ENCODE measurements at regions not wholly inside any gene's neighbourhood (a gene's known extent, or its start where the extent isn't known, plus 50 kb on each side); places are given as distances from the start of the nearest gene placed in this dataset.

- no peak overlapping the region for H3K27ac ChIP-seq (replicated peaks in 1 of 4)
- TF ChIP-seq, protein P1, sequence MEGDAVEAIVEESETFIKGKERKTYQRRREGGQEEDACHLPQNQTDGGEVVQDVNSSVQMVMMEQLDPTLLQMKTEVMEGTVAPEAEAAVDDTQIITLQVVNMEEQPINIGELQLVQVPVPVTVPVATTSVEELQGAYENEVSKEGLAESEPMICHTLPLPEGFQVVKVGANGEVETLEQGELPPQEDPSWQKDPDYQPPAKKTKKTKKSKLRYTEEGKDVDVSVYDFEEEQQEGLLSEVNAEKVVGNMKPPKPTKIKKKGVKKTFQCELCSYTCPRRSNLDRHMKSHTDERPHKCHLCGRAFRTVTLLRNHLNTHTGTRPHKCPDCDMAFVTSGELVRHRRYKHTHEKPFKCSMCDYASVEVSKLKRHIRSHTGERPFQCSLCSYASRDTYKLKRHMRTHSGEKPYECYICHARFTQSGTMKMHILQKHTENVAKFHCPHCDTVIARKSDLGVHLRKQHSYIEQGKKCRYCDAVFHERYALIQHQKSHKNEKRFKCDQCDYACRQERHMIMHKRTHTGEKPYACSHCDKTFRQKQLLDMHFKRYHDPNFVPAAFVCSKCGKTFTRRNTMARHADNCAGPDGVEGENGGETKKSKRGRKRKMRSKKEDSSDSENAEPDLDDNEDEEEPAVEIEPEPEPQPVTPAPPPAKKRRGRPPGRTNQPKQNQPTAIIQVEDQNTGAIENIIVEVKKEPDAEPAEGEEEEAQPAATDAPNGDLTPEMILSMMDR (IDR thresholded peaks at IDR 0.05): no peak
- no peak for TF ChIP-seq EP300 (IDR thresholded peaks at IDR 0.05)
- no peak for TF ChIP-seq POLR2A (IDR thresholded peaks at IDR 0.05; ENCODE audit: low read depth)
- TF ChIP-seq POLR2AphosphoS5 (IDR thresholded peaks at IDR 0.05): no peak
- intact Hi-C loops (cut with DNase I): no loop called here
Observed at GRCh38 chr3:6266135-6266534, 594.8 kb upstream of the GRM7 start.

GRCh38 chr3:6273878-6274277 is 587.0 kb upstream of the GRM7 start:
- no peak for DNase-seq (ENCODE audit: extremely low spot score)
- Histone ChIP-seq H3K4me3 (no peak overlapping the region), H3K9me3 (peaks cover 0 to 6% (median 2%) of the 10 kb centered on the region in 4 donors), H3K27ac (replicated peaks in 1 of 4) (no peak overlapping the region), H3K36me3 (no peaks in the 10 kb centered on the region), H3K4me1 (no peaks in the 10 kb centered on the region), H3K27me3 (no peaks in the 10 kb centered on the region)
- intact Hi-C loops (cut with DNase I): no loop called here
- TF ChIP-seq POLR2AphosphoS5 (IDR thresholded peaks at IDR 0.05): no peak
- TF ChIP-seq, protein P1 (IDR thresholded peaks at IDR 0.05): no peak
- 97% methylated on average over 3 of the region's 3 CpGs for WGBS

More at GRCh38 chr3:6266135-6266534, 594.8 kb upstream of the GRM7 start:
- DNase-seq (ENCODE audit: extremely low spot score): no peak
- no peaks in the 10 kb centered on the region for H3K36me3 ChIP-seq
- H3K4me3 ChIP-seq: no peak overlapping the region
- no peaks in the 10 kb centered on the region for H3K27me3 ChIP-seq
- no peaks in the 10 kb centered on the region for H3K4me1 ChIP-seq
- 70% methylated on average over 5 of the region's 5 CpGs for WGBS
- H3K9me3 ChIP-seq: no peaks in the 10 kb centered on the region

GRCh38 chr3:6281662-6282061 is 579.3 kb upstream of the GRM7 start:
- no peak for DNase-seq (ENCODE audit: extremely low spot score)
- no peaks in the 10 kb centered on the region for H3K9me3 ChIP-seq
- no peak overlapping the region for H3K4me3 ChIP-seq
- intact Hi-C loops (cut with DNase I): no loop called here
- no peaks in the 10 kb centered on the region for H3K4me1 ChIP-seq
- H3K27ac ChIP-seq (replicated peaks in 1 of 4): no peak overlapping the region
- no peaks in the 10 kb centered on the region for H3K27me3 ChIP-seq
- H3K36me3 ChIP-seq: no peaks in the 10 kb centered on the region
- TF ChIP-seq, protein P1 (IDR thresholded peaks at IDR 0.05): no peak

DNA sequence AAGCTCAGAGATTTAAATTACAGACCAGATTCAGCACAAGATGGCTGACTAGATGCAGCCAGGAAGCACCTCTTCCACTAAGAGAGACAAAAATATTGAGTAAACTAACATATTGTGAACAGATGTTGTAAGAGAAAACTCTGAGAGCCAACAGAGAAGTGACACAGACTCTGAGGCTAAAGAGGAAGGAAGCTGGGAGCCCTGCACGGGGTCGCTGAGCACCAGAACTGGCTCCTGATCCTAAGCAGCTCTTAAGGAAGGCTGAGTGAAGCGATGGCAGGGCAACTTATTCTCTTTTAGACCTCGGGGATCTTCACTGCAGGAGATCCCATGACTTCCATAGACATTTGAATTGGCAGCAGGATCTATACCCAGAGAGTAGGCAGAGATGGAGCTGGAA is 578.0 kb upstream of the GRM7 start:
- Histone ChIP-seq H3K27ac (replicated peaks in 1 of 4) (no peak overlapping the region), H3K4me3 (no peak overlapping the region), H3K36me3 (no peaks in the 10 kb centered on the region), H3K4me1 (no peaks in the 10 kb centered on the region), H3K27me3 (no peaks in the 10 kb centered on the region), H3K9me3 (no peaks in the 10 kb centered on the region)
- TF ChIP-seq EP300 (IDR thresholded peaks at IDR 0.05) (no peak), POLR2A (IDR thresholded peaks at IDR 0.05; ENCODE audit: low read depth) (no peak), POLR2AphosphoS5 (IDR thresholded peaks at IDR 0.05) (no peak)
- TF ChIP-seq, protein P1 (IDR thresholded peaks at IDR 0.05): no peak
- intact Hi-C loops (cut with DNase I): no loop called here
- DNase-seq (ENCODE audit: extremely low spot score): no peak
- WGBS: 63% methylated on average over 4 of the region's 4 CpGs

DNA sequence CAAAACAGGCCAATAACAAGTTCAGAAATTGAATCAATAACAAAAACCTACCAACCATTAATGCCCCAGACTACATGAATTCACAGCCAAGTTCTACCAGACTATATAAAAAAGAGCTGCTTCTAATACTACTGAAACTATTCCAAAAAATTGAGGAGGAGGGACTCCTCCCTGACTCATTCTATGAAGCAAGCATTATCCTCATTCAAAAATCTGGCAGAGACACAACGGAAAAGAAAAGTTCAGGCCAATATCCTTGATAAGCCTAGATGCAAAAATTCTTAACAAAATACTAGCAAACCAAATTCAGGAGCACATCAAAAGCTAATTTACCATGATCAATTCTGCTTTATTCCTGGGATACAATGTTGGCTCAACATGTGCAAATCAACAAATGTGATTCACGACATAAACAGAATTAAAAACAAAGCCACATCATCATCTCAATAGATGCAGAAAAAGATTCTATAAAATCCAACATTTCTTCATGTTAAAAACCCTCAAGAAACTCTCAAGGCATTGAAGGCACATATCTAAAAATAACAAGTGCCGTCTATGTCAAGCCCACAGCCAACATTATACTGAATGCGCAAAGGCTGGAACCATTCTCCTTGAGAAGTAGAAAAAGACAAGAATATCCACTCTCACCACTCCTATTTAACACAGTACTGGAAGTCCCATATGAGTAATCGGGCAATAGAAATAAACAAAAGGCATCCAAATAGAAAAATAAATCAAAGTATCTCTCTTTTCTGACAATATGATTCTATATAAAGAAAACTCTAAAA is 573.6 kb upstream of the GRM7 start:
- H3K4me1 ChIP-seq: no peaks in the 10 kb centered on the region
- H3K9me3 ChIP-seq: no peaks in the 10 kb centered on the region
- no peak for DNase-seq (ENCODE audit: extremely low spot score)
- no peaks in the 10 kb centered on the region for H3K27me3 ChIP-seq
- H3K36me3 ChIP-seq: no peaks in the 10 kb centered on the region
- 61% methylated on average over 5 of the region's 5 CpGs for WGBS
- no peak overlapping the region for H3K27ac ChIP-seq (replicated peaks in 1 of 4)
- no peak overlapping the region for H3K4me3 ChIP-seq
- intact Hi-C loops (cut with DNase I): no loop called here
- TF ChIP-seq, protein P1 (IDR thresholded peaks at IDR 0.05): no peak
- no peak for TF ChIP-seq EP300 (IDR thresholded peaks at IDR 0.05)
- TF ChIP-seq POLR2A (IDR thresholded peaks at IDR 0.05; ENCODE audit: low read depth): no peak
- TF ChIP-seq POLR2AphosphoS5 (IDR thresholded peaks at IDR 0.05): no peak
